A549 (cell line): ENCODE measurements at regions not wholly inside any gene's neighbourhood (a gene's known extent, or its start where the extent isn't known, plus 50 kb on each side); places are given as distances from the start of the nearest gene placed in this dataset.

ENCODE experiments used
- CBX2 ChIP-seq: fragments of 200-600 bp; sonication (generic); IDR thresholded peaks from 2 replicates; pipeline ENCODE4 v1.6.1; 2016; ENCODE audit warnings: low read depth, mild to moderate bottlenecking, borderline replicate concordance
- CEBPB ChIP-seq, 2 experiments: fragments of >200 bp in 1 of 2; sonication (Bioruptor Twin) in 1 of 2; formaldehyde crosslinking in 1 of 2; IDR thresholded peaks; 2 replicates each; pipeline ENCODE4 v1.6.1; 2012 to 2016
- CTCF ChIP-seq: fragments of >200 bp; sonication (Bioruptor Twin); formaldehyde crosslinking; IDR thresholded peaks from 3 replicates; pipeline ENCODE4 v1.5.1; 2016
- EP300 ChIP-seq, 2 experiments: fragments of >200 bp; sonication (Bioruptor Twin); formaldehyde crosslinking; IDR thresholded peaks; 2 replicates in 1 of 2; 3 replicates in 1 of 2; pipeline ENCODE4 v1.6.1; 2016 to 2017
- ESRRA ChIP-seq: fragments of 150-350 bp; IDR thresholded peaks from 2 replicates; pipeline ENCODE4 v1.6.1; 2014; ENCODE audit warnings: mild to moderate bottlenecking, low read length, borderline replicate concordance
- JUN ChIP-seq, 2 experiments: fragments of >200 bp; sonication (Bioruptor Twin); formaldehyde crosslinking; IDR thresholded peaks; 2 replicates in 1 of 2; 3 replicates in 1 of 2; pipeline ENCODE4 v1.6.1; 2016 to 2017
- MAX ChIP-seq: IDR thresholded peaks from 2 replicates; pipeline ENCODE4 v1.6.1; 2012
- POLR2A ChIP-seq: IDR thresholded peaks from 2 replicates; pipeline ENCODE4 v1.6.1; 2012; ENCODE audit warnings: mild to moderate bottlenecking, low read length
- RAD21 ChIP-seq, 2 experiments: fragments of >200 bp in 1 of 2; sonication (Bioruptor Twin) in 1 of 2; formaldehyde crosslinking in 1 of 2; IDR thresholded peaks in 1 of 2; conservative IDR thresholded peaks in 1 of 2; 2 replicates in 1 of 2; 3 replicates in 1 of 2; pipeline ENCODE4 v1.6.1; 2012 to 2018; ENCODE audit warnings: inconsistent platforms in 1 of 2
- RARB ChIP-seq: fragments of 250-450 bp; sonication (Bioruptor Pico); IDR thresholded peaks from 2 replicates; pipeline ENCODE4 v1.8.0; 2021; ENCODE audit warnings: mild to moderate bottlenecking, moderate library complexity
- SREBF2 ChIP-seq: fragments of 450-650 bp; IDR thresholded peaks from 2 replicates; pipeline ENCODE4 v1.6.1; 2014; ENCODE audit warnings: mild to moderate bottlenecking, moderate library complexity
- TF ChIP-seq, protein P1 (sequence below): fragments of 200-600 bp; sonication (generic); IDR thresholded peaks from 2 replicates; pipeline ENCODE4 v1.6.1; 2016; ENCODE audit warnings: antibody characterized with exemption, mild to moderate bottlenecking, moderate library complexity
- TF ChIP-seq, protein P2 (sequence below): fragments of 150-350 bp; IDR thresholded peaks from 2 replicates; pipeline ENCODE4 v1.6.1; 2014; ENCODE audit warnings: low read depth, mild to moderate bottlenecking, low read length

DNA sequence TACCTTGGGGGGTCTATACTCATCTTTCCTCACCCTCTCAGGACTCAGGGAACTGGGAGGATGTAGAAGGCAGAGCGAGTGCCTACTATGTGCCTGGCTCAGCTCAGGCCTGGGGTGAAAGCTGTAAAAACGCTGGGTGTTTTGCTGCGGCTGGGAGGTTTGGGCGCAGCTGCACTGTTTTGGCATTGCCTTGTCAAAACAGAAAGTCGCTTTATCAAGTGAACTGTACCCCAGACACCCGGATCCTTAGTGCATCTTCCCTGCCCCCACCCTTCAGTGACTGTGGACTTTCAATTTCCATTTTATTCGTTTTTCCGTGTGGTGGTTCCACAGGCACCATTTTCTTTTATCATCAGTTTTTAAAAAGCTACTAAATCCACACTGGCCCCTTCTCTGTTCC lies 86.7 kb upstream of the ZNF716 start:
- TF ChIP-seq, protein P1, sequence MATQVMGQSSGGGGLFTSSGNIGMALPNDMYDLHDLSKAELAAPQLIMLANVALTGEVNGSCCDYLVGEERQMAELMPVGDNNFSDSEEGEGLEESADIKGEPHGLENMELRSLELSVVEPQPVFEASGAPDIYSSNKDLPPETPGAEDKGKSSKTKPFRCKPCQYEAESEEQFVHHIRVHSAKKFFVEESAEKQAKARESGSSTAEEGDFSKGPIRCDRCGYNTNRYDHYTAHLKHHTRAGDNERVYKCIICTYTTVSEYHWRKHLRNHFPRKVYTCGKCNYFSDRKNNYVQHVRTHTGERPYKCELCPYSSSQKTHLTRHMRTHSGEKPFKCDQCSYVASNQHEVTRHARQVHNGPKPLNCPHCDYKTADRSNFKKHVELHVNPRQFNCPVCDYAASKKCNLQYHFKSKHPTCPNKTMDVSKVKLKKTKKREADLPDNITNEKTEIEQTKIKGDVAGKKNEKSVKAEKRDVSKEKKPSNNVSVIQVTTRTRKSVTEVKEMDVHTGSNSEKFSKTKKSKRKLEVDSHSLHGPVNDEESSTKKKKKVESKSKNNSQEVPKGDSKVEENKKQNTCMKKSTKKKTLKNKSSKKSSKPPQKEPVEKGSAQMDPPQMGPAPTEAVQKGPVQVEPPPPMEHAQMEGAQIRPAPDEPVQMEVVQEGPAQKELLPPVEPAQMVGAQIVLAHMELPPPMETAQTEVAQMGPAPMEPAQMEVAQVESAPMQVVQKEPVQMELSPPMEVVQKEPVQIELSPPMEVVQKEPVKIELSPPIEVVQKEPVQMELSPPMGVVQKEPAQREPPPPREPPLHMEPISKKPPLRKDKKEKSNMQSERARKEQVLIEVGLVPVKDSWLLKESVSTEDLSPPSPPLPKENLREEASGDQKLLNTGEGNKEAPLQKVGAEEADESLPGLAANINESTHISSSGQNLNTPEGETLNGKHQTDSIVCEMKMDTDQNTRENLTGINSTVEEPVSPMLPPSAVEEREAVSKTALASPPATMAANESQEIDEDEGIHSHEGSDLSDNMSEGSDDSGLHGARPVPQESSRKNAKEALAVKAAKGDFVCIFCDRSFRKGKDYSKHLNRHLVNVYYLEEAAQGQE = no peak
- no peak for TF ChIP-seq EP300 (IDR thresholded peaks at IDR 0.05)
- TF ChIP-seq CEBPB (IDR thresholded peaks at IDR 0.05) = no peak
- TF ChIP-seq CTCF = no peak
- TF ChIP-seq RAD21 (conservative IDR thresholded peaks at IDR 0.05 in 1 of 2, IDR thresholded peaks at IDR 0.05 in 1 of 2) = no peak
- TF ChIP-seq ESRRA = no peak
- TF ChIP-seq CBX2 = no peak
- no peak for TF ChIP-seq SREBF2
- no peak for TF ChIP-seq MAX
- TF ChIP-seq, protein P2, sequence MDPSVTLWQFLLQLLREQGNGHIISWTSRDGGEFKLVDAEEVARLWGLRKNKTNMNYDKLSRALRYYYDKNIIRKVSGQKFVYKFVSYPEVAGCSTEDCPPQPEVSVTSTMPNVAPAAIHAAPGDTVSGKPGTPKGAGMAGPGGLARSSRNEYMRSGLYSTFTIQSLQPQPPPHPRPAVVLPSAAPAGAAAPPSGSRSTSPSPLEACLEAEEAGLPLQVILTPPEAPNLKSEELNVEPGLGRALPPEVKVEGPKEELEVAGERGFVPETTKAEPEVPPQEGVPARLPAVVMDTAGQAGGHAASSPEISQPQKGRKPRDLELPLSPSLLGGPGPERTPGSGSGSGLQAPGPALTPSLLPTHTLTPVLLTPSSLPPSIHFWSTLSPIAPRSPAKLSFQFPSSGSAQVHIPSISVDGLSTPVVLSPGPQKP = no peak
- no peak for TF ChIP-seq POLR2A
- no peak for TF ChIP-seq JUN (IDR thresholded peaks at IDR 0.05)
- no peak for TF ChIP-seq RARB (CRISPR knock-in tag)
